NCI-H128 (cell line): ENCODE measurements at regions not wholly inside any gene's neighbourhood (a gene's known extent, or its start where the extent isn't known, plus 50 kb on each side); places are given as distances from the start of the nearest gene placed in this dataset.

Experiments
- DNase-seq: peaks from one replicate; lab custom pipeline; 2025; ENCODE audit not compliant: unreplicated experiment; lab: John Stamatoyannopoulos, UW

DNA sequence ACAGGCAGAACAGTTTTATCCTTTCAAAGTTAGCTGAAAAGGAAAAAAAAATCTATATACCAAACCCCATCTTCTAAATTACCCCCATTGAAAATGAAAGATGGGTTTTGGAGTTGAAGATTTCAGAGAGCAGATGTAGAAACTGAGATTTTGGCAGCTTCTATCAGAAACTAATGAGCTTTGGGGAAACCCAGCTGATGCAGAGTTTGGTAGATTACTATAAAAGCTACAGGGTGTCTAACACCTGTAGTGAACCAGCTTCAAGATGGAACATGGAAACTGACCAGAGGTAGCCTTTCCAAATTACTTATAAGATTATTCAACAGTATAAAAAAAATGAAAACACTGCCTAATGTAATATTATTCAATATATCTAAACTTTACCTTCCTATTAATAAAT, 583.1 kb downstream of the XIRP2 start:
- no peak for DNase-seq

DNA sequence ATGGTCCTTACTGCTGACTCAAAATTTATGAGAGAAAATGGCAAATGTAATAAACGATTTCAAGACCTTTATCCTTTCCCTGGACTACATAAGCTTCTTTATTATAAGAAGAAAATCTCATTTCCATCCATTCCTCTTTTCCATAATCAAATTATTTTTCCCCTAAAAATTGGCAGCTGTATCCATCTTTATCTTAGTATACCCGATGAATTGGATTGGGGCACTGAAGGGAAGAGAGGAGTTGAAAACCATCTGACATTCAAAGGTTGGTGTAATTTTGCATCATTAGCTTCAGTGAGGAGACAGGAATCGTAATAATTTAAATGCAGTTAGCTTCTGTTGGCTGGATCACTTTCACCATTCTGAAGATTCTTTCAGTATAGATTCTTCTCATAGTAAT, 574.1 kb downstream of the XIRP2 start:
- DNase-seq: no peak

DNA sequence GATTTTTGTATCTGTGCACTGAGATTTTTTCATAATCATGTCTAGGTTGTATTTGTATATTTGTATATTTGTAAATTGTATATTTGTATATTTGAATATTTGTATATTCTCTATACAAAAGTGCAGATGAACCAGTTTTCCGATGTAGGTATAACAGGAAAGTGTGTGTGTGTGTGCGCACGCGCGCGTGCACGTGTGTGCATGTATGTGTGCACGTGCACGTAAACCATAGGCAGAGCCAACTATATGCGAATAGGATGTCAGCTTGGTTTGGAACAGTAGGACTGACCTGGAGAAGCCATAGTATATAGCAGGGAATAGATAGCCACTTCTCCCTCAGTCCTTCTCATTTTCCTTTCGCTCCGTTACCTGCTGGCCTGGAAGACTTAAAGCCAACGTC, 565.8 kb downstream of the XIRP2 start:
- no peak for DNase-seq

- DNase-seq: no peak
Observed at GRCh38 chr2:167451496-167452289, 563.4 kb downstream of the XIRP2 start.

DNA sequence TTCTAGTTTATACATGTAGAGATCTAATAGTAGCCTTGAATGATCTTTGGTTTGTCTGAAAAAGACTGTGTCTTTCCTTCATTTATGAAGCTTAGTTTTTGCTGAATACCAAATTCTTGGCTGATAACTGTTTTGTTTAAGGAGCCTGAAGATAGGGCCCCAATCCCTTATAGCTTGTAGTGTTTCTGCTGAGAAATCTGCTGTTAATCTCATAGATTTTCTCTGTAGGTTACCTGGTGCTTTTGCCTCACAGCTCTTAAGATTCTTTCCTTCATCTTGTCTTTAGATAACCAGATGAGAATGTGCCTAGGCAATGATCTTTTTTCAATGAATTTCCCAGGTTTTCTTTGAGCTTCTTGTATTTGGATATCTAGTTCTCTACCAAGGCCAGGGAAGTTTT, 562.1 kb downstream of the XIRP2 start:
- no peak for DNase-seq

DNA sequence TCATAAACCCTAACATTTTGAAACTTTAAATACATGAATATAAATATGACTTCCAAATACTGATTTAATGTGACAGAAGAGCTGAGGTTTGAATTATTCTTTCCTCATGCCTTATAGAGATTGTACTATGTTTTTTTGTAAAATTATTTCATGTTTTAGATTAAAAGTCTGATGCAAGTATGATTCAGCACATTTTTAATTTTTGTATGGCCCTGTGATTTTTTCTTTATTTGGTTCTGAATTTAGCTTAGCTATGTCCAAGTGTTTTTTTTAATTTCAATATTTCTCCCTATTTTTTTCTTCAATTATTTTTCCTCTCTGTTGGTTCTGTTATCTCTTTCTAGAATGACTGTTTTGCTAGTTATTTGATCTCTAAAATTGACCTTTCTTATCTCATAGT, 552.1 kb downstream of the XIRP2 start:
- no peak for DNase-seq

- DNase-seq: no peak
Observed at GRCh38 chr2:167438206-167438605, 549.9 kb downstream of the XIRP2 start.

- no peak for DNase-seq
Observed at GRCh38 chr2:167431949-167432348, 543.7 kb downstream of the XIRP2 start.

GRCh38 chr2:167430447-167430846, 542.2 kb downstream of the XIRP2 start:
- no peak for DNase-seq

GRCh38 chr2:167424803-167425755, 536.8 kb downstream of the XIRP2 start:
- DNase-seq: no peak

DNA sequence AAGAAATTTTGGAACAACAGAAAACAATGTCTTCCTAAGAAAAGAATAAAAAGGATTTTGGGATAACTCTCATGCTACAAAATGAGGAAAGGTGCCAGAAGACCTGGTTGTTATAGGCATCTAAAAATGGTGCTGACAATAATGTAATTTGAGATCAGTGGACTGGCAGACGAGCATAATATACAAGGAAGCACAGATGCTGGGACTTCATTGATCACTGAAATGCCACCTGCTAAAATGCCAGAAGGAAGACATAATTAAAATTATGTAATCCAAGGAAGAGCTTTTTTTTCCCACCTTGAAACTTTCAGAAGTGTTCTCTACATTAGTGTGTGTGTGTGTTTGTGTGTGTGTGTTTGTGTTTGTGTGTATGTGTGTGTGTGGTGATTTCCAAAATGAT, 535.9 kb downstream of the XIRP2 start:
- DNase-seq: no peak

DNA sequence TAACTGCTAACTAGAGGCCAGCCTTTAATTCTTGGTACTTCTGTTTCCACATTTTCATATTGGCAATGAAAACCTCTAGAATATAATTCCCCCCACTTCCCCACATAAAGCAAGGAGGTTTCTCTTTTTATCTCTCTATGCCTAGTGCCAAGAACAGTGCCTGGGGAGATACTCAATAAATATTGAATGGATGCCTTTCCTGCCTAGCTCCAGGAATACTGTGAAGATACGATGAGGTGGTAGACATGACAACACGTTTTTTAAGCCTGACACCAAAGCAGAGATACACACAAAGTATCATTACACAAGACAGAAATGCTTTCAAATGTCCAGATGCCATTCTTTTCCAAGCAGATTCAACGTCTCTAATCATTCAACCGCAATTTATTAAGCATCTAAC, 535.5 kb downstream of the XIRP2 start:
- DNase-seq: no peak

- no peak for DNase-seq
Observed at GRCh38 chr2:167420211-167420610, 531.9 kb downstream of the XIRP2 start.

DNA sequence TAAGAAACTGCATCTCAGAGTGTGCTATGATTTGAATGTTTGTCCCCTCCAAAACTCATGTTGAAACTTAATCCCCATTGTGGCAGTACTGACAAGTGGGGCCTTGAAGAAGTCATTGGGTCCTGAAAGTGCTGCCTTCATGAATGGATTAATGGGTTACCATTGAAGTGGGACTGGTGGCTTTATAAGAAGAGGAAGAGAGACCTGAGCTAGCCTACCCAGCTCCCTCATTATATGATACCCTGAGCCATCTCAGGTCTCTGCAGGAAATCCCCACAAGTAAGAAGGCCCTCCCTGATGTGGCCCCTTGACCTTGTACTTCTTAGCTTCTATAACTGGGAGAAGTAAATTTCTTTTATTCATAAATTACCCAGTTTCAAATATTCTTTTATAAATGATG, 526.8 kb downstream of the XIRP2 start:
- DNase-seq: no peak

DNA sequence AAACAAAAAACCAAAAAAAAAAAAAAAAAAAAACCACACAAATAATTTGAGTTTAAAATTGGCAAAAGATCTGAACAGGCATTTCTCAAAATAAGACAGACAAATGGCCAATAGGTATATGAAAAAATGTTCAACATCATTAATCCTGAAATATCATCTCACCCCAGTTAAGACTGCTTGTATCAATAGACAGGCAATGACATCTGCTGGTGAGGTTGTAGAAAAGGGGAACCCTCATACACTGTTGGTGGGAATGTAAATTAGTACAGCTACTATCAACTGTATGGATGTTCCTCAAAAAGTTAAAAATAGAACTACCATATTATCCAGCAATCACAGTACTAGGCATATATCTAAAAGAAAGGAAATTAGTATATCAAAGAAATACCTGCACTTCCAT, 523.1 kb downstream of the XIRP2 start:
- no peak for DNase-seq

GRCh38 chr2:167406558-167406957, 518.3 kb downstream of the XIRP2 start:
- no peak for DNase-seq

DNA sequence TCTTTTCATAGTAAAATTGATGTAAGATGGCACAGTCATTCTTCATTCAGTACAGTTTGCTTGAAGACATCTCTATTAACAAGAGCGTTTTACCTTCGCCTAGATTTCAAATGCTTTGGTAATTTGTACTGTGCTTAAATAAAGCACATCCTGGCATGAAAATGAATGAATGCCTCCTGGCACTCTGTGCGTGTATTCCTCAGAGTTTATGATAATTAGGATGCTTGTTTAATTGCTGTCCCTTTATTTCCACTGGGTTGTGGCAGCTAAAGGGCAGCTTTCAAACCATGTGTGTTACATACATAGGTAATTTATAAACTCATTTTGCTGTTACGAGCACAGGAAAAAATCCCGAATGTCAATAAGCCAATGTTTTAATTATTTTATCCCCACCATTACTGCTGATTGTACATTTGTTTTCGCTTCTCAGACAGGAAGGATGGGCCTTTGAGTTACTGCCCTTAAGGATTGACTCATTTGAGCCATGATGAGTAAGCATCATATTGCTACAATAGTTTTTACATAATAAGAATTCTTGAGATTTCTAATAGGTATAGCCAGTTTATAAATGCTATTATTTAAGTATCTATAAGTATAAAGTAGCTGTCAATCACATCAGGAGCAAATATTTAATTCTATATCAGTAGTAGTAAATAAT, 516.5 kb downstream of the XIRP2 start:
- no peak for DNase-seq

DNA sequence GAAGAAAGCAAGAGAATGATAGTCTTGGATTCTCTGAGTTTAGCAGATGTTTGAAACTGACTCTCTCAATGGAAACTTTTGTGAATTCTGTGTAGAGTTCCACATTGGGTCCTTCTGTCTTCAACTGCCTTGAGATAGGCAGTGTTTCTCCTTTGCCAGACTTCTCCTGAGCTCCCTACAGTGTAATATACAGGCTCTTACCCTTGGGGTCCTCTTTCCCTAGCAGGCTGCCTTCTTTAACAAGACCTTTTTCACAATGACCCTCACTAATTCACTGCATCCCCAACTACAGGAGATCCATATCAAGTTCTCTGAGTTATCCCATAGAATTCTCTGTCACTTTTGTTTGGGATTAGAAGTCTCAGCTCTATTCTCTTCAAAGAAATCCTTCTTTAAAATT, 513.0 kb downstream of the XIRP2 start:
- no peak for DNase-seq

- DNase-seq: no peak
Observed at GRCh38 chr2:167400546-167400945, 512.3 kb downstream of the XIRP2 start.

GRCh38 chr2:167398873-167399272, 510.6 kb downstream of the XIRP2 start:
- DNase-seq: no peak

DNA sequence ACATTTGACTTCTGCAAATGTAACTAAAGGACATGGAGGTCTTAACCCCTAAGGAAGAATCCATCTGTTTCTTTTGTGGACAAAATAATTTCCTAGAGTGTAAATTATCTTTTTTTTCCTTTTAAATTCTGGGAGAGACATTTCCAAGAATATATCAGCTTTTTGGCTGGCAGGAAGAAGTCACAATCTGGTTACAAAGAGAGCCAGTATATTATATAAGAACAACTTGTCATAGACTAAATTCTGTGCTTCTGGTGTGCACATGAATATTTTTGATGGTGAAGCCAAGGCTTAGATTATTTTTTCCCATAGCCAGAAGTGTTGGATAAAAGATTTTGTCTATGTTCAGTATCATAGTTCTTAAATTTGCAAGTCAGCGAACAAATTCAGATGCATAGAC, 500.6 kb downstream of the XIRP2 start:
- no peak for DNase-seq

DNA sequence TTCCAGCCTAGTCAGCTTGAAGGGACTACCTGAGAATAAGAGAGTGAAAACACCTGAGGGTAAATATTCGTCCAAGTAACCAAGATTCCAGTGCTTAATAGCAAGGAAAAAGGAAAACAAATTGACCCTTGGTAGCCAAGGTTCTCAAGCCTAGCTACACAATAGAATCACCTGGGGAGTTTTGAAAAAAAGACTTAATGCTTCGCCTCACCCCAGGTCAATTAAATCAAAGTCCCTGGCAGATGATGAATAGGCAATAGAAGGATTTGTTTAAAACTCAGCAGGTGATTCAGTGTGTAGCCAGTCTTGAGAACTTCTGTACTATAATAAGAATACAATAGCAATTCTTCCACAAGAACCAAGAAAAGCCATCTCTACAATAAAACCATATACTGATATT, 500.2 kb downstream of the XIRP2 start:
- DNase-seq: no peak
